ENCODE measurements at regions not wholly inside any gene's neighbourhood (a gene's known extent, or its start where the extent isn't known, plus 50 kb on each side); places are given as distances from the start of the nearest gene placed in this dataset.
"Not testable (repeated sequence)": the region's sequence is repeated elsewhere in the genome, so short reads cannot be mapped to it uniquely, and the experiment has no call there.

DNA sequence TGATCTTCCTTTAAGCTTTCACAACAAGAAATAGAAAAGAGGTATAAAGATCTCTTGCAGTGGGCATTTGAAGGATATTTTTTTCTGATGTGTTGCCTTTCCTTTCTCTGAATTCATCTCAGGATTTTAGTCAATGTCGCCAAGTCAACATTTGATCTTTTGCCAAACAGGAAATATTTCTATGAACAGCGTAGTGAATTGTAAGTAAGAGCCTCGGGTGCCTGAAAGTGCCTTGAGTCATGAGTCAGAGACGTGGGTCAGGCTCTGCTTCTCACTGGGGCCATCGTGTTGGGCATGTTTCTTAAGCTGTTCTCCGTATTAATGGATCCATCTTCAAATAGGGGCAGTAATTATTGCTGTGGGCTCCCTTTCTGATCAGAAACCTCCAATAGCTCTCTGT lies 471.4 kb upstream of the AMELY start:
- no peak for DNase-seq

DNA sequence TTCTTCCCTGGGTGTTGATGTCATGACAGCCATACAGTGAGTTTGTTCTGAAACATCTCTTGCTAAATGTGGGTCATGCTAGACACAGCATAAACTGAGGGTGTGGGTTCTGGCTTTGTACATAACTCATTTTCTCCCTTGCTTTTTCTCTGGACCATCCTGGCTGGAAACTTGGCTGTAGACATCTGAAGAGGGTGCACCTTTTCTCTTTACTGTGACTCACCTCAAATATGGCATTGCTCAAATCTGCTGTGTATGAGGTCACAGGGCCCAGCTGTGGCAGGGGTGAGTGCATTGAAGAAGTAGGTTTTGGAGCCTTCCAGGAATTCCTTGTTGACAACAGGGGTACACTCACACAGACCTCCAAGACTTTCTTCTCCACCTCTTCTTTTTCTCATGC lies 465.5 kb upstream of the AMELY start:
- no peak for DNase-seq

GRCh38 chrY:7374485-7374884 lies 462.9 kb upstream of the AMELY start:
- DNase-seq = not testable (repeated sequence)

DNA sequence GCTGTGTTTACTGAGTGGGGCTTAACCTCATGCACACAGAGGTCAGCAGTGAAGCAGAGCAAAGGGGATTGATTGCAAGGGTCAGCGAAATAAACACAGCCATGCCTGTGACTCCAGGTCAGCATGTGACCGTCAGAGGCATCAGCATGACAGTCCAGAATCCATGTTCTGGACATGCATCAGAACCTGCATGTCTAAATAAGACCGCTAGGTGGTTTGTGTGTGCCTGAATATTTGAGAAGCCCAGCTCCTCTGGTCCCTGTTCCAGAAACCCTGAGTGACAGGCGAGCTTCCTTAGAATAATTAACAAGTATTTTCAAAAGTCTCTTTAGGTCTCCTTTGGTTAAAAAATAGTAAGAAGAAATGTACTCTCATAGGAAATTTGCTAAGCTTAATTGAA lies 460.4 kb upstream of the AMELY start:
- not testable (repeated sequence) for DNase-seq

DNA sequence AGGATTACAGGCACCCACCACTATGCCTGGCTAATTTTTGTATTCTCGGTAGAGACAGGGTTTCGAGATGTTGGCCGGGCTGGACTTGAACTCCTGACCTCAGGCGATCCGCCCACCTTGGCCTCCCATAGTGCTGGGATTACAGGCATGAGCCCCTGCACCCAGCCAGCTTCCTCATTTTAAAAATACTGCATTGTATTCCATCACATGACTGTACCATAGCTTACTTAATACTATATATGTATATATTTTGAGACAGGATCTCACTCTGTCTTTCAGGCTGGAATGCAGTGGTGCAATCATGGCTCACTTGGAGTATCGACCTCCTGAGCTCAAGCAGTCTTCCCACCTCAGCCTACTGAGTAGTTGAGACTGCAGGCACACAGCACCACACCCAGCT lies 459.5 kb upstream of the AMELY start:
- not testable (repeated sequence) for DNase-seq

DNA sequence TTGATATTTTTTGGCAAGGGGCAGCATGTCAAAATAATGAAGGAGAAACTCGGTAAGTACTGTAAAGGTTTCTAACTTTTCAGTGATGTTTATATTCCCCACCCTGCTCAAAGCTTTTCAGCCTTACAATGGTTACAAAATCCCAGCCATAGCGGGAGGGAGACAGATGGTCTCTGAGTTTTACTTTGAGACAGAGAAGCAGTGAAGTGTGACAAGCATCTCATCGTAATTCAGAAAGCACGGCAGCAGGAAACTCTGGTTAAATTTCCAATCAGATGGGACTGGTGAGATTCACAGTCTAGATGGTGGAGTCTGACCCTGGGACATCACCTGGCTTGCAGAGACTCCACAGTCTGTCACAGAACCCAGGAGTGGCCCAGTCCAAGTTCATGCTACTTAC lies 448.0 kb upstream of the AMELY start:
- no peak for DNase-seq

DNA sequence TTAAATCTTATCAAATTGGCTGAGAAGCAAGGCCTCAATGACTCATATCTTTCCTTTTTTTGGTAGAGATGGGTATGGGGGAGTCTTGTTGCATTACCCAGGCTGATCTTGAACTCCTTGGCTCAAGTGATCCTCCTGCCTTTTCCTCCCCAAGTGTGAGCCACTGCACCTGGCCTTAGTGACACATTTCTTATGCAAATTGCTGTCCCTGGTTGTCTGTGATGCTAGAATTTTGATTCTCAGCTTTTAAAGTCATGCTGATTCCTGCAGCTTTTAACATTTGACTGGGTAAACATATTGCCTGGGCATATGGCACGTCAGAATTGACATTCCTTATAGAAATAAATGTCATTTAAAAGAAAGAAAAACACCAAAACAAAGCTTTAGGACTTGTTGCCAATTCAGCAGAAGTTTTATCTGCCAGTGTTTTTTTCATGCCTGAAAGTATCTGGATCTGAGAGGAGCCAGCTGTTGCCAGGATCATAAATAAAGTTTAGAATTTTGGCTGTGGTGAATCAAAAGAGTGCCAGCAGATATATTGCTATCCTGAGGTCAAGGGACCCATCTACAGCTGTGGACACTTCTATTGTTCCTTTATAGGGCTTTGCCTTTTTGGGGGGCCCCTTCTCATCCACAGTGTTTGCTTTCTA lies 446.7 kb upstream of the AMELY start:
- no peak for DNase-seq

GRCh38 chrY:7355891-7356290 lies 444.3 kb upstream of the AMELY start:
- not testable (repeated sequence) for DNase-seq

GRCh38 chrY:7344661-7345060 lies 433.1 kb upstream of the AMELY start:
- DNase-seq = peak; percentile 6

DNA sequence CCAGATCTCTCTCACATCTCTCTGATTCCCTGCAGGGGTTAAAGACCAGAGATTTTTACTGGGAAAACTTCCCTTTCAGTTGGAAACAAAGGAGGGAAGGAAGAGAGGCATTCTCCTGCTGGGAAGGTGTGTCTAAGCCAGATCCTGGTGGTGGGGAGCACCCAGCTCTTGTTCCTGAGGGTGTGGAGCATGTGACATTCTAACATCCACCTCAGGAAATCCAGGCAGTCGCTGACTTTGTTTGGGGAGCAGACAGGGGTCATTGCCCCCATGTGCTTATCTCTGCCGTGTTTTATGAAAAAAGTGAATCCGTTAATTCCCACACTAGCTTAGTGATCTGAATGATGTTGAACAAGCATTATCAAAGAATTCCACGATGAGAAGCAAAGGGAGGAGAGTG lies 431.7 kb upstream of the AMELY start:
- no peak for DNase-seq

DNA sequence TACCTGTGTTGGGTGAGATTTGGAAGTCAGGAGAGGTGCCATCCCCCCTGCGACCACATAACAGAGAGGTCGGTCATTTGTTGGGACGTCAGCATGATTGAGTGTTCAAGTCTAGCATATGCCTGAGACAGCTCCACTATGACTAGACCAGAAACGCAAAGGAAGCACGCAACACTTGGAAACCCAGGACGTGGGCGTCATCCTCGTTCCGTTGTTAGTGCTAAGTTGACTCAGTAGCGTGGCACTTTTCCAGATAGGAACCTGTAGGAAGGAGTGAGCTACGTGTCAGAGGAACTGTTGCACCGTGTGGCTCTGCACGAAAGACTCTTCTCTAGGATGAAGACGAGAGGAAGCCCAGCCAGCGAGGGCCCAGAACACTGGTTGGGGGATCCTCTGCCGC lies 431.2 kb upstream of the AMELY start:
- DNase-seq = not testable (repeated sequence)

DNA sequence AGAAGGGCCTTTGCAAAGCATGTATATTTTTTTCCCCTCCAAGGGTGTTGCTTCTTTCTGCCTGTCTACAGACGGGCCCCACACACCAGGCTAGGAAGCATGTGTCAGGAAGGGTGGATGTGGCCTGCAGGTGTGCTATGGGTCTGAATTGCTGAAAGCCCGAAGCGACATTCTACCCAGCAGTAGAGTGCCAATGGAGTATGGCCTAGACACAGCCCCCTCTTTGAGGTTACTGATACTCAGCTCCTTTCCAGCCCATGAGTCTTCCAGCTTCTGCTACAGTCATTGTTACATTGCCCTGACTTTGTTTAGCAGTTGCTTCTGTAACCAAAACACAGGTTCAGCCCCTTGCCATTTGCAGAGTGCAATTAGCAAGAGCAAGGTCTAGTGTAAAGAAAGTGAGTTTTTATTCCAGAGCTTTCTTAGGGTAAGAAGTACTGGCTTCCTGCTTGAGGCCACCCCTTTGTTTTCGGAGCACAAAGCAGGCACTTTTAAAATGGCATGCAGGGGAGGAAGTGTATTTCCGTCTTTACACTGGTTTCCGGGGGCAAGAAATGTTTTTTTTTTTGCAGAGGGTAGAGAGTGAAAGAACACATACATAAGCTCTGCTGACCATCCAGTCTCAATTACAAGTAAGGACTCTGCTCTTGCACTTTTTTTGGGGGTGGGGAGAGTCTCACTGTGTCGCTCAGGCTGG lies 428.0 kb upstream of the AMELY start:
- no peak for DNase-seq

GRCh38 chrY:7336023-7336873 lies 424.7 kb upstream of the AMELY start:
- no peak for DNase-seq

DNA sequence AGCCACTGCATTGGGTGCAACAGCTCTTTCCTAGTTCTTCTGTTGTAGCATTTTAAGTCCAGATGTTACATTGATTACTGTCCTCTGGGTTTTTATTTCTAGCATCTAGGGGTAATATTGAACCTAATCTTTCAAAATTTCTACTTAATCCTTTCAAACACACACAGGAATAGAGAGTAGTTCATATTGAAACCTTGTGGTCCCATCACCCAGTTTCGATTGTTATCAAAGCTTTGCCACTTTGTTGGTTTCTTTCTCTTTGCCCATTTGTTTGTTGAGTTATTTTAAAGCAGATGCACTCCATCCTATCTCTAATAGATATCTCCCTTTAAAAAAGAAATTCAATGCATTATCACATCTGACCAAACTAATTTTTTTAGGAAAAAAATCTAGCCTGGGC lies 422.9 kb upstream of the AMELY start:
- no peak for DNase-seq

DNA sequence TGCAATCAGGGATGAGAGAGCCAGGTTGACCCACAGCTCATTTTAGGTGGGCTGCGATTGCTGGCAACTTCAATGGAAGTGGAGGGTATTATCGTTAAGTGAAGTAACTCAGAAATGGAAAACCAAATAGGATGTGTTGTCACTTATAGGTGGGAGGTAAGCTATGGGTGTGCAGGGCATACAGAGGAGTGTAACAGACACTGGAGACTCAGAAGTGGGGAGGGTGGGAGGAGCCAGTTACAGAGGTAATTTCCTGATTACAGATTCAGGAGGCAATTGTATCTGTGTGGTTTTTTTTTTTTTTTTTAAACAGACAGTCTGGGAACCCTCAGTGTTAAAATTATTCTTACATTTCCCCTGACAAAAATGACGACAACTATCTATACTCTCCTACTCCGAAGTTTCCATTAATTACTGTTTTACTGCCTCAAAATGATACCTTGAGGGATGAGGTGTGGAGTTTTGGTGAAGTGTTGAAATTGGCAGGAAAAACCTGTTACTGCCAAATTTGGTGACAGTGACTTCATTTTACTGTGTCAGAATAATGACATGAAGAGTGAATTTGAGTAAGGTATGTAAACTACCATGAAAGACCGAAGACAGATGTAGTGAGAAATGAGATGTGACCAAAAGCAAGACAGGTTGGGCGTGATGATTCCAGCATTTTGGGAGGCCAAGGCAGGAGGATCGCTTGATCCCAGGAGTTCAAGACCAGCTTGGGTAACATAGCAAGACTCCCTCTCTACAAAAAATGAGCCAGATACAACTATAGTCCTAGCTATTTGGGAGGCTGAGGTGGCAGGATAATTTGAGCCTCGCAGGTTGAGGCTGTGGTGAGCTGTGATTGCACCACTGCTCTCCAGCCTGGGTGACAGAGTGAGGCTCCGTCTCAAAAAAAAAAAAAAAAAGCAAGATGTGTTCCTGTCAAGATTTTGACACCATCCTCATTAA lies 415.0 kb upstream of the AMELY start:
- no peak for DNase-seq

DNA sequence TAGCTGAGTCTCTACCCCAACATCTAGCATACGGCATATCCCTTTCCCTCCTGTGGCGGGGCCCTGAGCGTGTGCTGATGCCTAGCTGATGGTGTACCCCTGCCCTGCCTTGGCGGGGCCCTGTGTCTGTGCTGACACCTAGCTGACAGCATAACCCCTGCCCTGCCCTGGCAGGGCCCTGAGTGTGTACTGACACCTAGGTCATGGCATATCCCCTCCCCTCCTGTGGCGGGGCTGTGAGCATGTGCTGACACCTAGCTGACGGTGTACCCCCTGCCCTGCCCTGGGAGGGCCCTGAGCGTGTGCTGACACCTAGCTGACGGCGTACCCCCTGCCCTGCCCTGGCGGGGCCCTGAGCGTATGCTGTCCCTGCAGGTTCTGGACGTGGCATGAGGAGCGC lies 414.0 kb upstream of the AMELY start:
- DNase-seq = no peak

GRCh38 chrY:7320751-7321150 lies 409.2 kb upstream of the AMELY start:
- DNase-seq = no peak

- not testable (repeated sequence) for DNase-seq
These were observed 408.6 kb upstream of the AMELY start for GRCh38 chrY:7320171-7320570.

DNA sequence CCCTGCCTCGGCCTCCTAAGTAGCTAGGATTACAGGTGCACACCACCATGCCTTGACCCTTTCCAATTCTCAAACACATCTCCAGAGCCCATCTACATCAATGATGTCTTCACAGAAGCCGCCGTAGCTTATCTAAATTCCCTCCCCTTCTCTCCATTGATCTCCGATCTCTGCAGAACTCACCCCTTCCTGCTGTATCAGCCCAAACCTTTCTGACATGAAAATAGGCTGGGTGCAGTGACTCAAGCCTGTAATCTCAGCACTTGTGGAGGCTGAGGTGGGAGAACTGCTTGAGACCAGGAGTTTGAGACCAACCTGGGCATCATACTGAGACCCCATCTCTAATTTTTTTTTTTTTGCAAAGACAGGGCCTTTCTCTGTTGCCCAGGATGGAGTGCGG lies 406.6 kb upstream of the AMELY start:
- DNase-seq = no peak

DNA sequence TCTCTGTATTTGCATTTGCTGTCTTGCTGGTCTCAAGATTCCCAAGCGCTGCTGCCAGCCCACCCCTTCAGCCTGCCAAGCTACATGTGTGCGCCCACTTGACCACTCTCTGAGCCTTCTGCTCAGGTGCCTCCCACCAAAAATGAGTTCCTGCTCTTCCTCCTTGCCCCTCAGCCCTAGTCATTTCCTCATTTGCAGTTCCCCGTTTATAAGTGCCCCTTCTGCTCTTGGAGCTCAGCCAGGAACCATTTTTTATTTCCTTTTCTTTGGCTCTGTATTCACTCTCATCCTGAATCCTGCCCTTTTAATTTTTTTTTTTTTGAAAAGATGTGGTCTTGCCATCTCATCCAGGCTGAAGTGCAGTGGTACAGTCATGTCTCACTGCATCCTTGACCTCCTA lies 406.0 kb upstream of the AMELY start:
- no peak for DNase-seq

DNA sequence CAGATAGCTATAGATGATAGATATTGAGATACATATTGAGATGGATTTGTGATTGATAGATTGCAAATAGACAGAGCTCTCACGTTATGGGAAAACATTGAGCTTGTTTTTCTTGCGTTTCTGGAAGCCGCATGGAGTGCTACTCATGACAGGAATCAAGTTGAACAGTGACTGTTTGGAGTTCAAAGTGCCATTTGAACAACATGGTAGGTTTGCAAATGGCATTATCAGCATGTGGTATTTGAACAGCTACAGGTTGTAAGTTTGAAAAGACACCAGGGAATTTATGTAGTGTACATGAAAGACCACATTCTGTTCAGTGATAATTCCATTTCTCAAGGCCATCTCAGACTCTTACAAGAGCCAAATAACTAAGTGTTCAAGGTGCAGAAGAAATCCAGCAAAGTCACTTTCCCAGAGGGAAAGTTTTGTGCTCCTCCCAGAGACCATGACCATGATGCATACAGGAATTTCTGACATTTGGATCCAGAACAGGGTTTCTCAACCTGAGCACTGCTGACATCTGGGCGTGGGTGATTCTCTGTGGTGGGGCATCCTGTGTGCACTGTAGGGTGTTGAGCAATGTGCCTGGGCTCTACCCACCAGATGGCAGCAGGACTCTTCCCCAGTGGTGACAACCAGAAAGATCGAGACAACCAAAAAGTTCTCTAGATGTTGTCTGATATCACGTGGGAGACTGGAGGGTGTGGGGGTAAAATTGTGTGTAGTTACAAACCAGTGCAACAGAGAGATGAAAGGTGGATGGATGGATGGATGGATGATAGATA lies 399.1 kb upstream of the AMELY start:
- DNase-seq = peak; percentile 52

DNA sequence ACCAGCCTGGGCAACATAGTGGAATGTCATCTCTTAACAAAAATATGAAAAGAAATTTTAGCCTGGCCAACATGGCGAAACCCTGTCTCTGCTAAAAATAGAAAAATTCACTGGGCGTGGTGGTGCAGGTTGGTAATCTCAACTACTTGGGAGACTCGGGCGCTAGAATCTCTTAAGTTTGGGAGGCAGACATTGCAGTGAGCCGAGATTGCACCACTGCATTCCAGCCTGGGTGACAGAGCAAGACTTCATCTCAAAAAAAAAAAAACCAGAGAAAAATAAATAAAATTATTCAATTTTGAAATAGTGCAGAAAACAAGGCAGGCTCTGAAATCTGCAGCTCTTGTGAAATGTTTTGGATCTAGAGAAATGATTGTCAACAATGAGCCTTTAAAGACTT lies 397.3 kb upstream of the AMELY start:
- no peak for DNase-seq
